ENCODE measurements at regions not wholly inside any gene's neighbourhood (a gene's known extent, or its start where the extent isn't known, plus 50 kb on each side); places are given as distances from the start of the nearest gene placed in this dataset.

GRCh38 chr5:96093890-96094381 lies 132.3 kb upstream of the ELL2 start (continued):
- TF ChIP-seq CHD7 (IDR thresholded peaks at IDR 0.05; ENCODE audit: insufficient replicate concordance, low read length) (no peak), PHF8 (conservative IDR thresholded peaks at IDR 0.05; ENCODE audit: low read depth, low read length) (no peak), GABPA (IDR thresholded peaks at IDR 0.05; ENCODE audit: borderline replicate concordance, insufficient read depth, low read length) (no peak), RAD21 (IDR thresholded peaks at IDR 0.05 in 1 of 2, conservative IDR thresholded peaks at IDR 0.05 in 1 of 2; ENCODE audit: low read depth in 2 of 2, low read length in 2 of 2) (no peak), KDM4A (IDR thresholded peaks at IDR 0.05; ENCODE audit: low read depth, low read length, severe bottlenecking) (no peak), SP1 (IDR thresholded peaks at IDR 0.05; ENCODE audit: low read depth, low read length) (no peak), ZNF274 (IDR thresholded peaks at IDR 0.05; ENCODE audit: borderline replicate concordance, extremely low read depth, low read length) (no peak)

All from H1 (cell line).